Glutamatergic neuron (in vitro differentiated cells): ENCODE measurements at regions not wholly inside any gene's neighbourhood (a gene's known extent, or its start where the extent isn't known, plus 50 kb on each side); places are given as distances from the start of the nearest gene placed in this dataset.

Experiments used
- DNase-seq: peaks from one replicate; pipeline ENCODE4 v3.0.0; 2022
- H3K27ac Mint-ChIP-seq: one replicate; pipeline ENCODE4 v1.8.0; 2020; ENCODE audit warnings: mild to moderate bottlenecking, mixed read lengths, inconsistent platforms; ENCODE audit not compliant: unreplicated experiment
- H3K27me3 Mint-ChIP-seq: one replicate; pipeline ENCODE4 v1.8.0; 2020; ENCODE audit warnings: mild to moderate bottlenecking, moderate library complexity, mixed read lengths, inconsistent platforms; ENCODE audit not compliant: unreplicated experiment
- H3K36me3 Mint-ChIP-seq: one replicate; pipeline ENCODE4 v1.8.0; 2020; ENCODE audit warnings: mild to moderate bottlenecking, mixed read lengths, inconsistent platforms; ENCODE audit not compliant: unreplicated experiment
- H3K4me1 Mint-ChIP-seq: one replicate; pipeline ENCODE4 v1.8.0; 2020; ENCODE audit warnings: mild to moderate bottlenecking, low read depth, mixed read lengths, inconsistent platforms; ENCODE audit not compliant: unreplicated experiment
- H3K4me3 Mint-ChIP-seq: one replicate; pipeline ENCODE4 v1.8.0; 2020; ENCODE audit warnings: mild to moderate bottlenecking, mixed read lengths, inconsistent platforms; ENCODE audit not compliant: unreplicated experiment
- H3K9me3 Mint-ChIP-seq: one replicate; pipeline ENCODE4 v1.8.0; 2020; ENCODE audit warnings: mild to moderate bottlenecking, moderate library complexity, mixed read lengths, inconsistent platforms; ENCODE audit not compliant: unreplicated experiment
- CTCF ChIP-seq: fragments of 200-600 bp; sonication (generic); IDR thresholded peaks from one replicate; pipeline ENCODE4 v1.5.0; 2021; ENCODE audit not compliant: partially characterized antibody, unreplicated experiment

DNA sequence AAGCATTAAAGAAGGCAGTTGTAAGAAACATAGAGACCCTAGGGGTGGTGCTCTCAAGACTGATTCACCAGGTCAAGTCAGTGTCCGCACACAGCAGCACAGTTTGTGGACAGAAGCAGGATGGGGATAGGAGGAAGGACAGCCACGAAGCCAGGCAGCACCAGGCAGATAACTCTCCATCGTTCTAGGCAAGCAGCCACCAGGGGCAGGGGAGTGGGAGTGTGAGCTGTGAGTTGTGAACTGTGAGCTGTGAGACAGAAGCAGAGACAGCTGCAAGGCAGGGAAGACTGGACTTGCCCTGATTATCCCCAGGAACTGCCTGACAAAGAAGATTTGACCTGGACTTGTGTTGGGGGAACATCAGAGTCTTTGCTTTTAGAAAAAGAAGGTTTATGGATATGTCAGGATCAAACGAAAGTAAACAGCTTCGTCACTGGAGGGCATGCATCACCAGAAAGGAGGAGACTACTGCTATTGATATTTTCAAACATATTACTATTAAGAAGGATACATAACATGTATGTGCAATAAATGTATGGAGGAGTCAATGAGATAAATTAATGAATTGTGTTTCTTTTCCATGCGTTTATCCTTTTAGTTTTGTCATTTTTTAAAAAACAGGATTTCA, 286.1 kb downstream of the IRS2 start:
- Mint-ChIP-seq H3K4me1 (peaks cover 6% of the 10 kb centered on the region), H3K27ac (peak overlapping the region; percentile 57), H3K9me3 (no peaks in the 10 kb centered on the region), H3K27me3 (peaks cover 1% of the 10 kb centered on the region), H3K4me3 (no peak overlapping the region), H3K36me3 (peaks cover 7% of the 10 kb centered on the region)
- no peak for TF ChIP-seq CTCF
- DNase-seq: peak; percentile 65

- H3K4me3 Mint-ChIP-seq: no peak overlapping the region
- H3K27ac Mint-ChIP-seq: no peak overlapping the region
- H3K36me3 Mint-ChIP-seq: no peaks in the 10 kb centered on the region
- no peak for DNase-seq
- H3K9me3 Mint-ChIP-seq: no peaks in the 10 kb centered on the region
- no peaks in the 10 kb centered on the region for H3K27me3 Mint-ChIP-seq
- H3K4me1 Mint-ChIP-seq: peaks cover 6% of the 10 kb centered on the region
- TF ChIP-seq CTCF: no peak
Observed at GRCh38 chr13:109497917-109498316, 288.5 kb downstream of the IRS2 start.

DNA sequence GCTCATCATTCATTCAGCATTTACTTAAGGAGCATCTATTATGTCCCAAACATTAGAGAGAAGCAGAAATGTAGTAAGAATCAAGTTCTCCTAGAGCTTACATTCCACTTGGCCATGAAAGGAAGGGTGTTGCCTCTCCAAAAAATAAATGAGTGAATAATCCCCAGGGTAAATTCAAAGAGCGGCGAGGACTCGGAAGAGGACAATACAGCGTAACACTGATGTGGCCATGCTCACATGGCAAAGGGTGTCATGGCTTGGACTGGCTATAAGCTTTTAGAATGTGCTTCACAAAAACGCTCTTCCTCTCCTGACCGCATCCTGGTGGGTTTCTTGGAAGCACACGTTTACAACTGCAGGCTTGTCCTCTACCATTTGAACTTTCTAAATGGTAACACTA, 290.2 kb downstream of the IRS2 start:
- H3K27me3 Mint-ChIP-seq: no peaks in the 10 kb centered on the region
- no peak overlapping the region for H3K27ac Mint-ChIP-seq
- no peaks in the 10 kb centered on the region for H3K9me3 Mint-ChIP-seq
- no peak overlapping the region for H3K4me3 Mint-ChIP-seq
- no peak for TF ChIP-seq CTCF
- H3K36me3 Mint-ChIP-seq: no peaks in the 10 kb centered on the region
- DNase-seq: no peak
- H3K4me1 Mint-ChIP-seq: peaks cover 6% of the 10 kb centered on the region

DNA sequence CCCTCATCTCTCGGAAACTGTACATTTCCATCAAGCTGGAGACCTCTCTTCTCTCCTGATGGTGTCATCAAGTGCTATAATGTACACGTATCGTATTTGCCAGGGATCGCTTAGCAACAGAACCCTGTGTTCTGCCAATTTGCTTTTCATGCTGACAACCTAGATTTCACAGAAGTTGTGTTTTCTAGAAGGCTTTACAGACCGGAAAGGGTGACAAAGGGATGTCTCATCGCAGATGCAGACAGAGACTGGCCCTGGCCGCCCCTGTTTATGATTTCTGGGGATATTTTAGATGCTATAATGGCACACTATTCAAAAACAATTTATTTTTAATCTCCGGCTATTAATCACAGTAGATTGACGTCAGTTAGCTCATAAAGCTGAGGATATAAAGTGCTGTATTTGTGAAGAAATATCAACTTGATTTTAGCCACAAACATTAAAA, 291.4 kb downstream of the IRS2 start:
- DNase-seq: no peak
- Mint-ChIP-seq H3K36me3 (no peaks in the 10 kb centered on the region), H3K4me1 (peaks cover under 1% of the 10 kb centered on the region)

More for the DNA sequence above, 291.4 kb downstream of the IRS2 start:
- TF ChIP-seq CTCF: no peak
- no peaks in the 10 kb centered on the region for H3K9me3 Mint-ChIP-seq
- no peak overlapping the region for H3K4me3 Mint-ChIP-seq
- H3K27ac Mint-ChIP-seq: no peak overlapping the region
- no peaks in the 10 kb centered on the region for H3K27me3 Mint-ChIP-seq
